ENCODE measurements at regions not wholly inside any gene's neighbourhood (a gene's known extent, or its start where the extent isn't known, plus 50 kb on each side); places are given as distances from the start of the nearest gene placed in this dataset.

DNA sequence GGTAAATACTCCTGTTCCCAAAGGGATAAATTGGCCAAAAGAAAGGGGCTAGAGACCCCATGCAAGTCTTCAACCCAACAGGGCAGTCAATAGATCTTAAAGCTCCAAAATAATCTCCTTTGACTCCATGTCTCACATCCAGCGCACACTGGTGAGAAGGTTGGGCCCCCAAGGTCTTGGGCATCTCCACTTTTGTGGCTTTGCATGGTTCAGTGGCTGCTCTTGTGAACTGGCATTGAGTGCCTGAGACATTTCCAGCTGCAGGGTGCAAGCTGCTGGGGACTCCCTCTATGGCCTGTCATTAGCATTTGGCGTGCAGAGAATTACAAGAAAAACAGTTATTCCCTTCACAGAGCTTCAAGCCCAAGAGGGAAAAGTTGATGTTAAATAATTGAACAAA lies 224.7 kb downstream of the MTRR start:
- DNase-seq (ENCODE audit: low read depth in 2 of 2): no peak
- no peak overlapping the region for H3K4me2 ChIP-seq (ENCODE audit: extremely low read depth, insufficient read depth, low read length)
- TF ChIP-seq, protein P1, sequence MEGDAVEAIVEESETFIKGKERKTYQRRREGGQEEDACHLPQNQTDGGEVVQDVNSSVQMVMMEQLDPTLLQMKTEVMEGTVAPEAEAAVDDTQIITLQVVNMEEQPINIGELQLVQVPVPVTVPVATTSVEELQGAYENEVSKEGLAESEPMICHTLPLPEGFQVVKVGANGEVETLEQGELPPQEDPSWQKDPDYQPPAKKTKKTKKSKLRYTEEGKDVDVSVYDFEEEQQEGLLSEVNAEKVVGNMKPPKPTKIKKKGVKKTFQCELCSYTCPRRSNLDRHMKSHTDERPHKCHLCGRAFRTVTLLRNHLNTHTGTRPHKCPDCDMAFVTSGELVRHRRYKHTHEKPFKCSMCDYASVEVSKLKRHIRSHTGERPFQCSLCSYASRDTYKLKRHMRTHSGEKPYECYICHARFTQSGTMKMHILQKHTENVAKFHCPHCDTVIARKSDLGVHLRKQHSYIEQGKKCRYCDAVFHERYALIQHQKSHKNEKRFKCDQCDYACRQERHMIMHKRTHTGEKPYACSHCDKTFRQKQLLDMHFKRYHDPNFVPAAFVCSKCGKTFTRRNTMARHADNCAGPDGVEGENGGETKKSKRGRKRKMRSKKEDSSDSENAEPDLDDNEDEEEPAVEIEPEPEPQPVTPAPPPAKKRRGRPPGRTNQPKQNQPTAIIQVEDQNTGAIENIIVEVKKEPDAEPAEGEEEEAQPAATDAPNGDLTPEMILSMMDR (conservative IDR thresholded peaks at IDR 0.05 in 1 of 2, IDR thresholded peaks at IDR 0.05 in 1 of 2; ENCODE audit: low read depth in 1 of 2, low read length in 2 of 2): no peak
- no peak for TF ChIP-seq EZH2 (IDR thresholded peaks at IDR 0.05; ENCODE audit: low read length, missing control alignments)

DNA sequence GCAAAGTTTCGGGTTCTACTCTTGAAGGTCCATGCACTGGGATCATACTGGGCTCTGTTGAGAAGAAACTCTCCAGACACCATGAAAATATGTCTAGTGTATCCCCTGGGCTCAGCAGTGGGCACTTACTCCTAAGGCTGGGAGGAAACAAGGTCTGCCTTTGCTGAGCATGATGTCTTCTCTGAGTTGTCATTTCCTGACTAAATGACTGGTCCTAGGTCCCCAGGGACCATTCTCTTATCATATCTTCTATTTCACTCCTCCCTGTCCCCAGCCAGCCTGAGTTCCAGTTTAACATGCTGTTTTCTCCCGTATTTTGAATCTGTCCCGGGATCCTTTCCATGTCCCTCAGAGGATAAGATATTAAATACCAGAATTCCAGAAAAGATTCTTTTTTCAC lies 225.4 kb downstream of the MTRR start:
- Histone ChIP-seq H3K9ac (ENCODE audit: insufficient read depth, low read length) (no peak overlapping the region), H2AFZ (ENCODE audit: low read length) (no peak overlapping the region), H3K4me1 (ENCODE audit: control insufficient read depth, extremely low read depth, insufficient read depth, low read length) (no peaks in the 10 kb centered on the region), H3K79me2 (ENCODE audit: control insufficient read depth, insufficient read depth, low read length) (no peaks in the 10 kb centered on the region), H4K20me1 (ENCODE audit: control insufficient read depth, extremely low read depth, insufficient read depth, low read length) (no peaks in the 10 kb centered on the region), H3K27ac (ENCODE audit: insufficient read depth, low read length) (no peak overlapping the region), H3K9me3 (ENCODE audit: control insufficient read depth, insufficient read depth, low read depth, low read length) (no peaks in the 10 kb centered on the region), H3K27me3 (ENCODE audit: control insufficient read depth, insufficient read depth, low read length) (no peaks in the 10 kb centered on the region), H3K4me3 (replicated peaks in 1 of 4; ENCODE audit: control extremely low read depth in 1 of 4, insufficient read depth in 1 of 4, low read depth in 3 of 4, low read length in 4 of 4) (no peak overlapping the region), H3K4me2 (ENCODE audit: extremely low read depth, insufficient read depth, low read length) (no peak overlapping the region), H3K36me3 (ENCODE audit: control insufficient read depth, insufficient read depth, low read length) (no peaks in the 10 kb centered on the region)
- TF ChIP-seq EZH2 (IDR thresholded peaks at IDR 0.05; ENCODE audit: low read length, missing control alignments): no peak
- TF ChIP-seq, protein P1 (conservative IDR thresholded peaks at IDR 0.05 in 1 of 2, IDR thresholded peaks at IDR 0.05 in 1 of 2; ENCODE audit: low read depth in 1 of 2, low read length in 2 of 2): no peak
- DNase-seq (ENCODE audit: low read depth in 2 of 2): no peak

More for the DNA sequence above, 224.7 kb downstream of the MTRR start:
- no peak overlapping the region for H3K27ac ChIP-seq (ENCODE audit: insufficient read depth, low read length)
- no peaks in the 10 kb centered on the region for H3K27me3 ChIP-seq (ENCODE audit: control insufficient read depth, insufficient read depth, low read length)
- H3K9ac ChIP-seq (ENCODE audit: insufficient read depth, low read length): no peak overlapping the region
- H2AFZ ChIP-seq (ENCODE audit: low read length): no peak overlapping the region
- H3K4me3 ChIP-seq (replicated peaks in 1 of 4; ENCODE audit: control extremely low read depth in 1 of 4, insufficient read depth in 1 of 4, low read depth in 3 of 4, low read length in 4 of 4): no peak overlapping the region
- no peaks in the 10 kb centered on the region for H4K20me1 ChIP-seq (ENCODE audit: control insufficient read depth, extremely low read depth, insufficient read depth, low read length)
- H3K36me3 ChIP-seq (ENCODE audit: control insufficient read depth, insufficient read depth, low read length): no peaks in the 10 kb centered on the region
- no peaks in the 10 kb centered on the region for H3K4me1 ChIP-seq (ENCODE audit: control insufficient read depth, extremely low read depth, insufficient read depth, low read length)
- H3K79me2 ChIP-seq (ENCODE audit: control insufficient read depth, insufficient read depth, low read length): no peaks in the 10 kb centered on the region
- no peaks in the 10 kb centered on the region for H3K9me3 ChIP-seq (ENCODE audit: control insufficient read depth, insufficient read depth, low read depth, low read length)

DNA sequence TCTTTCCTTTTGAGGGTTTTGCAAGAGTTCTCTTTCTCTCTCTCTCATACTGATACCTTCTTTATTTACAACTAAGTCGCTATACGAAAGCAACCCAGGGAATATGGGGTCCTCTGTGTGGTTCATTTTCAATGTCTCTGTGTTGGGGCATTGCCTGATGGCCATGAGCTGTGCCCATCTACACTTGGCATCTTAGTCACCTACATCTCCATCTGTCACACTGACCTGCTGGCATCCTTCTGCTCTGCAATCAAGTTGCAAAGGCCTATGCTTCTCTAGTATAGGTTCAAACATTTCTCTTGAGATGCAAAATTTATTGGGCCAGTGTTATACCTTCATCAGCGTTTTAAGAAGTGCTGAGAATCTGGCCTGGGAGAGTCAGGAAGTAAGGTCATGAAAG lies 228.2 kb downstream of the MTRR start:
- Histone ChIP-seq H2AFZ (ENCODE audit: low read length) (no peak overlapping the region), H3K79me2 (ENCODE audit: control insufficient read depth, insufficient read depth, low read length) (no peaks in the 10 kb centered on the region), H3K36me3 (ENCODE audit: control insufficient read depth, insufficient read depth, low read length) (no peaks in the 10 kb centered on the region), H3K4me1 (ENCODE audit: control insufficient read depth, extremely low read depth, insufficient read depth, low read length) (no peaks in the 10 kb centered on the region), H3K9me3 (ENCODE audit: control insufficient read depth, insufficient read depth, low read depth, low read length) (no peaks in the 10 kb centered on the region), H3K9ac (ENCODE audit: insufficient read depth, low read length) (no peak overlapping the region), H3K27me3 (ENCODE audit: control insufficient read depth, insufficient read depth, low read length) (no peaks in the 10 kb centered on the region), H4K20me1 (ENCODE audit: control insufficient read depth, extremely low read depth, insufficient read depth, low read length) (no peaks in the 10 kb centered on the region), H3K27ac (ENCODE audit: insufficient read depth, low read length) (no peak overlapping the region), H3K4me2 (ENCODE audit: extremely low read depth, insufficient read depth, low read length) (no peak overlapping the region), H3K4me3 (replicated peaks in 1 of 4; ENCODE audit: control extremely low read depth in 1 of 4, insufficient read depth in 1 of 4, low read depth in 3 of 4, low read length in 4 of 4) (no peak overlapping the region)
- TF ChIP-seq, protein P1 (conservative IDR thresholded peaks at IDR 0.05 in 1 of 2, IDR thresholded peaks at IDR 0.05 in 1 of 2; ENCODE audit: low read depth in 1 of 2, low read length in 2 of 2): no peak
- TF ChIP-seq EZH2 (IDR thresholded peaks at IDR 0.05; ENCODE audit: low read length, missing control alignments): no peak
- no peak for DNase-seq (ENCODE audit: low read depth in 2 of 2)

Measured in fibroblast of lung (primary cell).